Endothelial cell (in vitro differentiated cells): ENCODE measurements at regions not wholly inside any gene's neighbourhood (a gene's known extent, or its start where the extent isn't known, plus 50 kb on each side); places are given as distances from the start of the nearest gene placed in this dataset.

Experiments used
- DNase-seq: peaks from one replicate; pipeline ENCODE4 v3.0.0; 2021; ENCODE audit warnings: low spot score
- H3K27ac Mint-ChIP-seq: one replicate; pipeline ENCODE4 v1.8.0; 2021; ENCODE audit warnings: mixed read lengths, inconsistent platforms; ENCODE audit not compliant: unreplicated experiment
- H3K27me3 Mint-ChIP-seq: one replicate; pipeline ENCODE4 v1.8.0; 2021; ENCODE audit warnings: mild to moderate bottlenecking, moderate library complexity, mixed read lengths, inconsistent platforms; ENCODE audit not compliant: unreplicated experiment
- H3K36me3 Mint-ChIP-seq: one replicate; pipeline ENCODE4 v1.8.0; 2021; ENCODE audit warnings: mild to moderate bottlenecking, low read depth, mixed read lengths, inconsistent platforms; ENCODE audit not compliant: unreplicated experiment
- H3K4me1 Mint-ChIP-seq: one replicate; pipeline ENCODE4 v1.8.0; 2021; ENCODE audit warnings: mild to moderate bottlenecking, mixed read lengths, inconsistent platforms; ENCODE audit not compliant: unreplicated experiment
- H3K4me3 Mint-ChIP-seq: one replicate; pipeline ENCODE4 v1.8.0; 2021; ENCODE audit warnings: mild to moderate bottlenecking, mixed read lengths, inconsistent platforms; ENCODE audit not compliant: unreplicated experiment
- H3K9me3 Mint-ChIP-seq: one replicate; pipeline ENCODE4 v1.8.0; 2021; ENCODE audit warnings: mixed read lengths, inconsistent platforms; ENCODE audit not compliant: unreplicated experiment
- TF ChIP-seq, protein P1 (sequence below): fragments of 200-600 bp; sonication (generic); IDR thresholded peaks from one replicate; pipeline ENCODE4 v1.5.0; 2021; ENCODE audit warnings: antibody characterized with exemption; ENCODE audit not compliant: unreplicated experiment

- Mint-ChIP-seq H3K27me3 (no peaks in the 10 kb centered on the region), H3K27ac (no peak overlapping the region), H3K9me3 (no peaks in the 10 kb centered on the region), H3K4me1 (no peaks in the 10 kb centered on the region), H3K4me3 (no peak overlapping the region), H3K36me3 (no peaks in the 10 kb centered on the region)
- TF ChIP-seq, protein P1, sequence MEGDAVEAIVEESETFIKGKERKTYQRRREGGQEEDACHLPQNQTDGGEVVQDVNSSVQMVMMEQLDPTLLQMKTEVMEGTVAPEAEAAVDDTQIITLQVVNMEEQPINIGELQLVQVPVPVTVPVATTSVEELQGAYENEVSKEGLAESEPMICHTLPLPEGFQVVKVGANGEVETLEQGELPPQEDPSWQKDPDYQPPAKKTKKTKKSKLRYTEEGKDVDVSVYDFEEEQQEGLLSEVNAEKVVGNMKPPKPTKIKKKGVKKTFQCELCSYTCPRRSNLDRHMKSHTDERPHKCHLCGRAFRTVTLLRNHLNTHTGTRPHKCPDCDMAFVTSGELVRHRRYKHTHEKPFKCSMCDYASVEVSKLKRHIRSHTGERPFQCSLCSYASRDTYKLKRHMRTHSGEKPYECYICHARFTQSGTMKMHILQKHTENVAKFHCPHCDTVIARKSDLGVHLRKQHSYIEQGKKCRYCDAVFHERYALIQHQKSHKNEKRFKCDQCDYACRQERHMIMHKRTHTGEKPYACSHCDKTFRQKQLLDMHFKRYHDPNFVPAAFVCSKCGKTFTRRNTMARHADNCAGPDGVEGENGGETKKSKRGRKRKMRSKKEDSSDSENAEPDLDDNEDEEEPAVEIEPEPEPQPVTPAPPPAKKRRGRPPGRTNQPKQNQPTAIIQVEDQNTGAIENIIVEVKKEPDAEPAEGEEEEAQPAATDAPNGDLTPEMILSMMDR = no peak
- no peak for DNase-seq
Measured at GRCh38 chr9:115921301-115921700, 232.3 kb upstream of the PAPPA start.

DNA sequence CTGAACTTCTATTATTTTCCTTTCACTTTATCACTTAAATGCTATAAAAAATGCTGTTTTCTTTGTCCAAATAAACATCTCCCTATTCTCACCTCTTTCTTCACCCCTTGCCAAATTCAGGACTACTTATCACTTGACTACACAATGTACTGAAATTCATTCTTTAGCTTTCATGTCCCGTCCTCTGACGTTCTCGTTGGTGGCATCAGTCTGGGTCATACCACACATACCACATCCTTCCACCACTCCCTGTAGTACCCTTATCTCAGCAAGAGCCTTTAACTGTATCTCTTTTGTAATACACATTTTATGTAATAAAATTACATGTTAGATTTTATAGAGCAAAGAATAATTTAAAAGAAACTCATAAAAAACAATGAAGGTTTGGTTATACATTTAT is 231.1 kb upstream of the PAPPA start:
- H3K4me3 Mint-ChIP-seq = no peak overlapping the region
- H3K9me3 Mint-ChIP-seq = no peaks in the 10 kb centered on the region

GRCh38 chr9:115923410-115923809 is 230.2 kb upstream of the PAPPA start:
- no peak for DNase-seq
- Mint-ChIP-seq H3K9me3 (no peaks in the 10 kb centered on the region), H3K4me3 (no peak overlapping the region), H3K27ac (no peak overlapping the region), H3K4me1 (no peaks in the 10 kb centered on the region), H3K27me3 (no peaks in the 10 kb centered on the region), H3K36me3 (no peaks in the 10 kb centered on the region)
- TF ChIP-seq, protein P1 = no peak

More for the DNA sequence above, 231.1 kb upstream of the PAPPA start:
- H3K27me3 Mint-ChIP-seq = no peaks in the 10 kb centered on the region
- TF ChIP-seq, protein P1 = no peak
- H3K36me3 Mint-ChIP-seq = no peaks in the 10 kb centered on the region
- DNase-seq = no peak
- H3K27ac Mint-ChIP-seq = no peak overlapping the region
- no peaks in the 10 kb centered on the region for H3K4me1 Mint-ChIP-seq

- no peaks in the 10 kb centered on the region for H3K9me3 Mint-ChIP-seq
- no peaks in the 10 kb centered on the region for H3K4me1 Mint-ChIP-seq
- H3K4me3 Mint-ChIP-seq = no peak overlapping the region
- no peaks in the 10 kb centered on the region for H3K36me3 Mint-ChIP-seq
- TF ChIP-seq, protein P1 = no peak
- no peaks in the 10 kb centered on the region for H3K27me3 Mint-ChIP-seq
- no peak overlapping the region for H3K27ac Mint-ChIP-seq
- no peak for DNase-seq
Measured at GRCh38 chr9:115923903-115924668, 229.5 kb upstream of the PAPPA start.

GRCh38 chr9:115924669-115924987 is 229.0 kb upstream of the PAPPA start:
- H3K27ac Mint-ChIP-seq = no peak overlapping the region
- H3K9me3 Mint-ChIP-seq = no peaks in the 10 kb centered on the region
- no peaks in the 10 kb centered on the region for H3K36me3 Mint-ChIP-seq
- TF ChIP-seq, protein P1 = no peak
- no peak overlapping the region for H3K4me3 Mint-ChIP-seq
- H3K27me3 Mint-ChIP-seq = no peaks in the 10 kb centered on the region
- no peak for DNase-seq
- no peaks in the 10 kb centered on the region for H3K4me1 Mint-ChIP-seq
